GM12874 (cell line): ENCODE measurements at regions not wholly inside any gene's neighbourhood (a gene's known extent, or its start where the extent isn't known, plus 50 kb on each side); places are given as distances from the start of the nearest gene placed in this dataset.

Source experiments
- TF ChIP-seq, protein P1 (sequence below): IDR thresholded peaks from 2 replicates; pipeline ENCODE4 v1.5.1; 2011; ENCODE audit warnings: low read depth, mild to moderate bottlenecking, control low read depth, low read length, moderate library complexity; ENCODE audit not compliant: insufficient read depth

DNA sequence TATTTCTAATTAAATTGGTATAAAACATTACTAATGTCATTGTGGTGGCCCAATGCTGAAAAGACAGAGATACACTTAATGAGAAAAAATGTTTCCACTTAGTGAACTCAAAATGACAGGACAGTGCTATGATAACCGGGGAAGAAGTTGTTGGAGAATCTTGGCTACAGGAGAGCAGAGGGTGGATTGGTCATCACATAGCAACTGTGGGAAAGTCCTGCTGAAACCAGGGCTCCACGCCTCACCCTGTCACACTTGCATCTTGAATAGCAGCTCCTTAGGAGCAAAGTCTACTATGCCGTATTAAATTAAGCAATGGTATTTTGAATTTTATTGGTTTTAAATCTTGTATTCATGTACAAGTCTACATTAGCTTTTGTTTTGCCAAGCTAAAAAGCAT lies 225.5 kb downstream of the KLF6 start:
- TF ChIP-seq, protein P1, sequence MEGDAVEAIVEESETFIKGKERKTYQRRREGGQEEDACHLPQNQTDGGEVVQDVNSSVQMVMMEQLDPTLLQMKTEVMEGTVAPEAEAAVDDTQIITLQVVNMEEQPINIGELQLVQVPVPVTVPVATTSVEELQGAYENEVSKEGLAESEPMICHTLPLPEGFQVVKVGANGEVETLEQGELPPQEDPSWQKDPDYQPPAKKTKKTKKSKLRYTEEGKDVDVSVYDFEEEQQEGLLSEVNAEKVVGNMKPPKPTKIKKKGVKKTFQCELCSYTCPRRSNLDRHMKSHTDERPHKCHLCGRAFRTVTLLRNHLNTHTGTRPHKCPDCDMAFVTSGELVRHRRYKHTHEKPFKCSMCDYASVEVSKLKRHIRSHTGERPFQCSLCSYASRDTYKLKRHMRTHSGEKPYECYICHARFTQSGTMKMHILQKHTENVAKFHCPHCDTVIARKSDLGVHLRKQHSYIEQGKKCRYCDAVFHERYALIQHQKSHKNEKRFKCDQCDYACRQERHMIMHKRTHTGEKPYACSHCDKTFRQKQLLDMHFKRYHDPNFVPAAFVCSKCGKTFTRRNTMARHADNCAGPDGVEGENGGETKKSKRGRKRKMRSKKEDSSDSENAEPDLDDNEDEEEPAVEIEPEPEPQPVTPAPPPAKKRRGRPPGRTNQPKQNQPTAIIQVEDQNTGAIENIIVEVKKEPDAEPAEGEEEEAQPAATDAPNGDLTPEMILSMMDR = no peak

DNA sequence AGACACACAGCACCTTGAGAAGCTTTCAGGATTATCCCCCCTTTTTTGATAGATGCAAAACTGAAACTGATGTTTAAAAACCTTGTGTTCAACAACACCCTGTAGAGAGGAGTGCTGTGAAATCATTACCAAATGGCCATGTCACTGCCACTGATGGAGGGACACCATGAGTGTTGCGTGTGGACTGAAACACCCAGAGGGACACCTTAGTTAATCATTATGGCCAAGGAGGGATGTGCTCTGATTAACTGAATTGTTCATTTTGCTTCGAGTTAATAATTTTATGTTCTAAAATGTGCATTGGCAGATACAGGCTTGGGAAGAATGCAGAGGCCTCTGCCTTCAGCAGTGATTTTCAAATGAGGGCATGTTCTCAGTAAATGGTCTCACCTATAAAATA lies 226.0 kb downstream of the KLF6 start:
- TF ChIP-seq, protein P1 = no peak

DNA sequence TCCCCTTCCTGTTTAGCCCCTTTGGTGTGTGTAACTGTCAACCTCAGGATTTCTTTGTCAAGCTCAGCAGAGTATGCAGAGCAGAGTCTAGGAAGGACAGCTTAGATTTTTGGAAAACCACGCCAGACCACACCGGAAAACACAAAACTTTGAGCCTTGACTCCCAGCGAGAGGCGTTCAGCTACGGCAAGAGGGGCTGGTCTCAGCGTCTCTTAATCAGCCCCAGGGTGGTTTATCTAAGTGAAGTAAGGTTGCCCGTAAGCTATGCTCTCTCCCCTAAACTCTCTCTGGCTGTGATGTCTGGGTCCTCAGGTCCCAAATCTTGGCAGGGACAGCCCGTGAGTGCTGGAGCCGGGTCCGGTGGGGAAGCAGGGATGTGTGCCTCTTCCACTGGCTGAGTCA lies 230.9 kb downstream of the KLF6 start:
- TF ChIP-seq, protein P1 = no peak

DNA sequence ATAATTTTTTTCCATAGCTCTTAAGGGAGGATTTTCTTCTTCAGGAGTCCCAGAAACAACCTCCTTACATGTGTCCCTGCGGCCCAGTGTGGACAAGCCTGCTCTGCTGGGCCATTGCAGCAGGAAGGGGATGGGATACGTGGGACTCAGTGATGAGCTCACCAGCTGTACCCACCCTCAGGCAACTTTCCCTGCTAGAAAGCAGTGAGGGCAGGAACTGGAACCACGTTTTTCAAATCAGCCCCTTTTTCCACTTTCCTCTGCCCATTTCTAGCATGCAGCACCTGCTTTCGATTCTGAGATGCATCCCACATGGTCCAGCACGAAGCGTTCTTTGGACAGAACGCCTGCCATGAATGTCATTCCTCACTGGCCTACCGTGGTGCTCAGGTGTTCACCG lies 232.7 kb downstream of the KLF6 start:
- TF ChIP-seq, protein P1 = no peak

DNA sequence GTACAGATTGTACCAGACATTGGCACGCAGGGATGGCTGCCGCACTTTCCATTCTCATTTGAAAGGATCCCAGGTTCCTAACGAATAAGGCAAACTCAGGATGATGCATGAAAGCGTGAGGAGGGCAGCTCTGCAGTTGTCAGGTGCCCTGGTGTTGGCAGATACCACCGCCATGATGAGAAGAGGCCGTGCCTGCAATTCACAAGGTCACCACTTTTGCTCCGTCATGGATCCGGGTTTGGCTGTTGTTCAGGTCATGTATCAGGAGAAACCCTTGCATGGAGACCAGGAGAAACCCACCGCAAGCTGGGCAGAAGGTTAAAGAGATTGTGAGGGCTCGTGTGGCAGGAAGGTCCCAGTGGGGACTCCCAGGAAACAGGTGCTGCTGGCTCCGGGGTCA lies 233.2 kb downstream of the KLF6 start:
- TF ChIP-seq, protein P1 = no peak

DNA sequence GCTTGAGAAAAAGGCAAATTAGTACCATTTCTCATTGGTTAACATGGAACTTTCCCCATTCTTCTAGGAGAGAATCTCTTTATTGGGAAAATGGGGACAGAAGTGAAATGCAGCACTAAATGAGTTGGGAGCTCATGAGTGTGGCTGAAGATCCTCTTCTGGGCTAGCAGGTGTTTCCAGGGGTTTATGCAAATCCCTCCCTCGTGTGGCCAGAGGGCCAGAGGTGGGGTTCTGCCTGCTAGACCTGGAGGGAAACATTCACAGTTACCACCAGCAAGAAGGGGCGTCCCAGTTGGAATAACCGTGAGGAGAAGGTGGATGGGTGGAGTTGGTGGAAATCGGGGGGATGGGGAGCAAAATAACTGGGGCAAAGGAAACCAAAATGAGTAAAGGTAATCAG lies 235.9 kb downstream of the KLF6 start:
- TF ChIP-seq, protein P1 = no peak

DNA sequence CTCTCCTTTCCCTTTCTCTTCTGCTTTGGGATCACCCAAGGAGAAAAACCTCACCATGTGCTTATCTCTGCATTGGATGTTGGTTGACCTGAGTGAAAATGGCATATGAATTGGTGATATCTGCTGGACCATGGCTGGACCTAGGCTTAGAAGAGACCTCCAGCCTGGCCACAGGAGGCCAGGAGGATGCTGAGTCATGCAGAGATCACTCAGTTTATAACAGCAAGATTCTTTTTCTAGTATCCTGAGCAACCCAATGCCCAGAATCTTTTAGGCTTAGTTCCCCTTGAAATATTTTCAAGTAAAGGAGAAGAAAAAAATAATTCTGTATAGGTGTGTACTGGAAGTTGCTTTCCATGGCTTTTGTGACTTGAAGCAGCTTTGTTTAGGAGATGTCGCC lies 236.3 kb downstream of the KLF6 start:
- TF ChIP-seq, protein P1 = no peak

DNA sequence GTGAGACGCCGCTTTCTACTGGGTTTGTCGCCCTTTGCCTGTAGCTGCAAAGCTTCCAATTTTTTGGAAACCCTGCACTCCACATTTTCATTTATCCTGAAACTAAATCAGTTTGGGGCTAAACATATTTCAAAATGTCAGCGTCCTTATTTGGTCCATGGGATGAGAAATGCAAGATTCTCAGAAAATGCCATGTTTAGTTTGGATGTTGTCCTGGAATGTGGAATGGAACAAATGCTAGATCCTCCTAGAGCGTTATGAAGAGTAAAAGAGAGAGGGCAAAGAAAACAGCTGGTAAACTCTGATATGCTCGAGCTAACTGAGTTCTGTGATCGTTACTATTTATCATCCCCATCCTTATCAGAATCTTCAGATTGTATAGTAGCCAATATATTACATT lies 236.9 kb downstream of the KLF6 start:
- TF ChIP-seq, protein P1 = no peak
